ENCODE measurements at regions not wholly inside any gene's neighbourhood (a gene's known extent, or its start where the extent isn't known, plus 50 kb on each side); places are given as distances from the start of the nearest gene placed in this dataset.
"Not testable (repeated sequence)": the region's sequence is repeated elsewhere in the genome, so short reads cannot be mapped to it uniquely, and the experiment has no call there.

DNA sequence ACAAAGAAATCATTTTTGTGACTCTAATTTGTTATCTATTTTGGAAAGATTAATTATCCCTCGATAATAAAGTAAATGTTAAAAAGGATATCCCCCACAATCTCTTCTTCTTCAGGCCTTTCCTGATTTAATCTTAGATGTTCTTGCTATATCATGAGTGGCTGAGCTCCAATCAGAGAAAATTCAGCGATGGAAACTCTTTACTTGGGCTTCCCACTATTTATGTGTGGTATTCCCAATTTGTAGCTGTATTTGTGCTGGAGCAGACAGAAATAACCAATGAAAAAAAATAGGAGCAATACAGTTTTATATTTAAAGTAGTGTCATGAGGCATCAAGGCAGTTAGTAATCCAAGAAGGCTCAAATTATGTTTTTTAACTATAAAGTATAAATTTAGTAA, 539.1 kb downstream of the PRKD1 start:
- no peak for DNase-seq (ENCODE audit: low spot score)

DNA sequence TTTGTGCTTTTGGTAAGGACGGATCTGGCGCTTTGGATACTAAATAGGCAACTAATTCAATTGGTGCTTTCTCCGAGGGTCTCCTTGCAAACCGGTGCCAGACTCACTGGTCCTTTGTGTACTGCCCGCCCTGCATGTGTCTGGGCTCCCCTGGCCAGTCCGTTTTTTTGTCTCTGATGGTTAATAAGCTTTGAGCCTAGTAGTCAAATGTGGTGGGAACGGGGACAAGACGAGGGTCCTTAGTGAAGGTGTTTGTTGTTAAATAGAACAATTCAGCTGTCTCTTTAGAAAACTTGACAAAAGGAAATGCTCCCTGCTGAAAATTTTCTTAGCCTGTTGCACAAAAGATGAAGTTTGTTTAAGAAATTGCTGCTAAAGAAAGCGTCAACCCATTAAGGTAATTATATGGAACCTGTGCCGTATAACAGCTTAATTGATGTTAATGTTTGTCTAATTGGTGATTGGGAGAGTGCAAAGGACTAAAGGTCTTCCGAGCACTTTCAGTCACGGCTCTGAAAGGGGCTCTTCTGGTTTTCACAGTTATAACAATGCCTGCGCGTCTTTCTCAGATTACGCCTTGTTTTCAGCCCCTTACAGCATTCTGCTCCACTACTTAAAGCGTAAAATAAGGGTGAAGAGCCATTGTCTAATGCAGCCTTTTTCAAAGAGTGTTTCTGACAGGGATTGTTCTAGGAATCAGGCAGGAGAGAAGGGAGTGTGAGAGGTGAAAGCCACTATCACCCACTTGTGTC, 537.4 kb downstream of the PRKD1 start:
- no peak for DNase-seq (ENCODE audit: low spot score)

DNA sequence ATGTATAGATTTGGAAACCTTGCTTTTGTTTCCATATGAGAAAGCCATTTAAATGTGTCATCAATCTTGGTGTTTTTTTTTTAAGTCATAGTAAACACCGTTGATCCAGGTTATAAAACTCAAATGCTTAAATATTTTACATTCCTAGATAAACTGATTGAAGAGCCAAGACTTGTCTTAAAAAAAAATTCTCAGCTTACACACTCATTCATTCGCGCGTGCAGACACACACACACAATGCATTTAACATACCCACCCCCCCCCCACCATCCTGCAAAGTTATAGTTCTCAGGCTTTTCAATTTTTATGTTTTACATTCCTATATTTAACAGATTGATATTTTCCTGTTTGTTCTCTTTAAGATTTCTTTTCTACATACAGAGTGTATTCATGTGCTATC, 536.4 kb downstream of the PRKD1 start:
- DNase-seq (ENCODE audit: low spot score) = no peak

GRCh38 chr14:29391801-29392200, 535.8 kb downstream of the PRKD1 start:
- no peak for DNase-seq (ENCODE audit: low spot score)

DNA sequence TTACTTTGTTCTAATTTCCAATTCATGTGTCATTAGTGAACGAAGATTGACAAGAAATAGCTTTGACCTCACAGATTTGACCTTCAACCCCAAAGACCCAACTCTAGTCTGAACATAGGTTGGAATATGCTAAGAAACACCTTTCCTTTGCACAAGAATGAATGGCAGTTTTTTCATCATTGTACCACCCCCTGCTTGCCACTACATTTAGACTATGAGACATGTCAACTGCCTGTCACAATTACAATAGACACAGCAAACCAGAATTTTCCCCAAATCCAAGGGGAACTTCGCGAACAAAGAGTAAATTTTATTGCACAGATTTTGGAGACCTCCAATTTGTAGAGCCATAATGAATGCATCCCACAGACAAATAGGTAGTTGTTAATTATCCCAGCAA, 535.4 kb downstream of the PRKD1 start:
- no peak for DNase-seq (ENCODE audit: low spot score)

- DNase-seq (ENCODE audit: low spot score) = no peak
These were observed 524.6 kb downstream of the PRKD1 start for GRCh38 chr14:29403091-29403490.

- DNase-seq (ENCODE audit: low spot score) = no peak
These were observed 517.1 kb downstream of the PRKD1 start for GRCh38 chr14:29410581-29410980.

- not testable (repeated sequence) for DNase-seq (ENCODE audit: low spot score)
These were observed 512.7 kb downstream of the PRKD1 start for GRCh38 chr14:29414931-29415330.

DNA sequence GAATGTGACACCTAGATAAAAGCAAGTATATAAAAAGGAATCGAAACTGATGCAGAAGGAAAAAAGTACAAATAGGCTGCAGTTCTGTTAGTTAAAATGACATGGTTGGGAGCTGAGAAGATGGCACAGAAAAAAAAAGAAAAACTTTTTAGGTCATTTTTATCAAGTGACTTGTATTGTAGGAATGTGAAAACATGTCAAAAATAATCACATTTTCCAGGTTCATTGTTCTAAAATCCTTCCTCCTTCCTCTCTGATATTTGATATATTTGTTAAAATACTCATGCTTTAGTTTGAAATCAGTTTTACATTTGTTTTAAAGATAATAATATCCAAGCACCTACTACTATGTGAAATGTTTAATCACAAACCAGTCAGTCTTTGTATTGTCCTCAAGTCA, 507.9 kb downstream of the PRKD1 start:
- DNase-seq (ENCODE audit: low spot score) = no peak

DNA sequence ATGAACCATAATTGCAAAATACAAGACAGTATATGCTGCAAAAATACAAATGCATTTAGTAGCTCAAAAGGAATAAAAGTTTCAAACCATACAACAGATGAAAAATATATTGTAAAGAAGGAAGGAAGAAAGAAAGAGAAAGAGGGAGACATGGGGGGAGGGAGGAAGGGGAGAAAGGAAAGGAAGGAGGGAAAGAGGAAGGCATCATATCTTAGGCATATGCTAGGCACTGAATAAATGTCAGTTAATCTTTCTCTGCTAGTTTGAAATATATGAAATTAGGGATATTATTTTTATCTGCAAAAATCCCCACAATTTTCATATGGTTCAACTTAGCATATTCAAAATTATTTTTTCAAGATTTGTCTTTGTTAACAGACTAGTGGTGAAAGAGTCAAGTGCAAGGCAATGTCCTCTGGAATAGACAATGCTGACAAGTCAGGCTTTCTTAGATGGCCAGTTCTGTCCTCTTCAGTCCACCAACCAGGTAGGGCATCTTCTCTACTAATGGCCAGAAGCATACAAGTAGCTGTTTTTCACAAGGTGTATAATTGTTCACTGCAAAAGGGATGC, 506.4 kb downstream of the PRKD1 start:
- DNase-seq (ENCODE audit: low spot score) = no peak

DNA sequence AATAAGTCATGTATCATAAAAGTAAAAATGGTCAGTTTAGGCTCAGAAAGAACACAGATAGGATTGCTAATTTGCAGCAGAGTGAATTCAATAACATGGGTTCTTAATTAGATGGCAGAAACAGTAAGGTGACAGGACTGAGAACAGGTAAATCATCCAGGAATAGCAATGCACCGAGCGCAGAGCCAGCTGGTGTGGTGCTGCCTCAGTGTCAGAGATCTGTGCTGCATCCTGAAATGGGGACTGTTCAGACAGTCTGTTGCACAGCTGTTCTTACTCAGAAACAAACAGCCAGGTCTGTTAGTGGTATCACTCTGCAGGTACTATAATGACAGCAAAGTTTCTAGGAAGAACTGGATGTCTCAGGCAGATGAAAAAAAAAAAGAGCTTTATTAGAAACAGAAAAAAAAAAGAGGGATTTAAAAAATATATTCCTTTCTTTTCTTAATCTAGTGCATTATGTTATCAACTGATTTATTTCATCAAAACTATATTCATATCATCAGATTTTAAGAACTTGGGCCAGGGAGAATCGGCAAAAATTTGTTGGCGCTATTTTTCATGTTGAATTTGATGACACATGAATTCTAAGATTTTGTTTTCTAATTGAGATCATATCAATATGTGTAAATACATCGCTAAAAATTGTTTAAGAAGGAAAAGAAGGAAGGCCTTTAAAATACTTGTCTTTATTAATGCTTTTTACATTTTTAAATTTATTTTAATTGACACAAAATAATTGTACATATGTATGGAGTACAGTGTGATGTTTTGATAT, 501.8 kb downstream of the PRKD1 start:
- no peak for DNase-seq (ENCODE audit: low spot score)

DNA sequence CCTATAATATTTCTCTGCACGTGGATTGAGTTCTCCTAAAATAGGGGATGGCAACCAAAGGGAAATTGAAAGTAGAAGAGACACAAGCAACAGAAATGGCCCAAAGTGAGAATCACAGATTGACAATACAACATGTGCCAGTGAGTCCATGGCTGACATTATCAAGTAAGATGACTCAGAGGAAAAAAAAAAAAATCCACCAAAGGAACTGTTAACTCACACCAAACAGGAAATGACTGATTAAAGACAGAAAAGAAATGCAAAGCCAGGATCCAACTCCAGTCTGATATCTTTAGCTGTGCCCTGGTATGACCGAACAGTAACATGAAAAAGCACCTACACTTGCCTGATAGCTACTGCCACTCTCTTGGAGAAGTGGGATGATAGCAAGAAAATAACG, 485.0 kb downstream of the PRKD1 start:
- DNase-seq (ENCODE audit: low spot score) = peak; percentile 92

- no peak for DNase-seq (ENCODE audit: low spot score)
These were observed 483.4 kb downstream of the PRKD1 start for GRCh38 chr14:29444216-29444615.

- DNase-seq (ENCODE audit: low spot score) = no peak
These were observed 482.8 kb downstream of the PRKD1 start for GRCh38 chr14:29444805-29445204.

DNA sequence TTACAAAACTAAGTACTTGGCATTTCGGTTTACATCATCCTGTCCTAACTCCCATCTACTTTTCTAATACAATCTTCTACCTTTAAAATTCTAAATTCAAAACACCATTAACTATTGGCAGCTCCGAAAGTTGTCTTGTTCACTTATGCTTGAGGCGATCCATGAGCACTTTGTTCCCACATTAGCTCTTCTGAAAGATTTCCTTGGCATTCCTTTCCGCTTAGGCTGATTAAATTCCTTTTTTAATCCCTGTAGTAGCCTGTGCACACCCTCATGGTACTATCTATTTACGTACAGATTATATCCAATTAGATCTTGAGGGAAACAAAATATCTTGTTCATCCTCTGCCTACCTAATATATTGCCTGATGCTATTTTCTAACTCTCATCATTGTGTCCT, 480.7 kb downstream of the PRKD1 start:
- DNase-seq (ENCODE audit: low spot score) = no peak

- no peak for DNase-seq (ENCODE audit: low spot score)
These were observed 475.7 kb downstream of the PRKD1 start for GRCh38 chr14:29451941-29452340.

GRCh38 chr14:29453045-29453444, 474.6 kb downstream of the PRKD1 start:
- no peak for DNase-seq (ENCODE audit: low spot score)

- DNase-seq (ENCODE audit: low spot score) = no peak
These were observed 473.5 kb downstream of the PRKD1 start for GRCh38 chr14:29454026-29454693.

GRCh38 chr14:29458547-29458946, 469.1 kb downstream of the PRKD1 start:
- DNase-seq (ENCODE audit: low spot score) = no peak

GRCh38 chr14:29459531-29459930, 468.1 kb downstream of the PRKD1 start:
- no peak for DNase-seq (ENCODE audit: low spot score)

DNA sequence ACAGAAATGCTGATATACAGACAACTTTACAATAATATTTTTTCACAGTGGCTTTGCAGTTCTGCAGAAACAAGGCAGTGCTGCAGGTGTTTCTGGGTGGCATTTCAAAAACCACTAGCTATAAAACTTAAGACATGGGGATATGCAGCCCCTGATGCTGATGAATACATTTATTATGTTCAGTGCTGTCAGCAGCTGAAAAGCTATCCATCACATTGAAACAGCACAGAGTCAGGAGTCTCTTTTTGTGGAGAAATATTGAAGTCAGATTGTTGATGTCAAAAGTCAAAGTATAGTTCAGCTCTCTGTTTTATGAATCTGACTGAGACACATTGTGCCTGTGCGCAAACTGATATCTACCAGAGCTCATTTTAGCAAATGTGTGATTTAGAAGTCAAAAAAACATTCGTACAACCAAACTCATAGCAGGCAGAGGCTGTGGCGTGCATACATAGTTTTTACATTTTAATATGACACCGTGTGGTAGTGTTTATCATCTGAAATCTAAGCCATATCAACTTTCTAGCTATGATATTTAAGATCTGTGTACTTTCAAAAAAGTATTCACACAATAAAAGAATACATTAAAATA, 467.6 kb downstream of the PRKD1 start:
- no peak for DNase-seq (ENCODE audit: low spot score)

- no peak for DNase-seq (ENCODE audit: low spot score)
These were observed 466.5 kb downstream of the PRKD1 start for GRCh38 chr14:29461101-29461500.
